Activated naive CD4-positive, alpha-beta T cell treated with Interleukin-2 at 50 U/mL for 16 hours (primary cell): ENCODE measurements at regions not wholly inside any gene's neighbourhood (a gene's known extent, or its start where the extent isn't known, plus 50 kb on each side); places are given as distances from the start of the nearest gene placed in this dataset.
"Not testable (repeated sequence)": the region's sequence is repeated elsewhere in the genome, so short reads cannot be mapped to it uniquely, and the experiment has no call there.

Experiments
- DNase-seq: peaks from one replicate; pipeline ENCODE4 v3.0.0-alpha.2; 2020

DNA sequence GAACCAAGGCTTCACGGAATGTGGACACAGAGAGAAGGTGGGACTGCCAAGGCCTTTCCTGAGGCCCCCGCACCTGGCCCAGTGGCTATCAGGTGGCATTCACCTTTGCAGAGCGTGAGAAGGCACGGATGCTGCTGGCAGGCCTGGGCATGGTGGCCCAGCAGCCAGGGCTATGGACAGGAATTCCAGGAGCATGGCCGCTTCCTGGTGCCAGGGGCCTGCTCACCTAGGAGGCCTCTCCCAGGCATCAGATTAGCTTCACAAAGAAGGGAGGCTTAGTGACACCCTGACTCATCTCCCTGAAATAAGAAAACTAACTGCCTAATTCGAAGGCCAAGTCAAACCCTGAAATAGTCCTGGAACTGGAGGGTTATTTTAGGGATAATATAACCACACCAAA is 155.8 kb downstream of the TEX29 start:
- DNase-seq: no peak

DNA sequence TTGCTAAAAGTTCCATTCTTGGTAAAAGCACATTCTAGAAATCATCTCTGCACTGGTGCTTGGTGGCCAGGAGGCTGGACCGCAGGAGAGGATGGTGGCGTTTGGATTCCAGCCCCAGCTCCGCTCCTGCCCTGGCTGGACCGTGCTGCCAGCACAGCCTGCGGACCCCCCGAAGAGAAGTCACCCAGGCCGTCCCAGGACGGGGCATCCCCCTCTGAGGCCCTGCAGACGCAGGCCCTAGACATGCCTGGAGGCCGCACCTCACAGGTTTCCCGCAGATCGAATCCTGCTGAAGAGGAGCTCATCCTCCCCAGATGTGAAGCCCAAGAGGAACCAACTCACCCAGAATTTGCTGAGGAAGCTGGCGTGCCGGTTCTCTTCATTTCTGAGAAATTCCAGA is 159.0 kb downstream of the TEX29 start:
- DNase-seq: no peak

DNA sequence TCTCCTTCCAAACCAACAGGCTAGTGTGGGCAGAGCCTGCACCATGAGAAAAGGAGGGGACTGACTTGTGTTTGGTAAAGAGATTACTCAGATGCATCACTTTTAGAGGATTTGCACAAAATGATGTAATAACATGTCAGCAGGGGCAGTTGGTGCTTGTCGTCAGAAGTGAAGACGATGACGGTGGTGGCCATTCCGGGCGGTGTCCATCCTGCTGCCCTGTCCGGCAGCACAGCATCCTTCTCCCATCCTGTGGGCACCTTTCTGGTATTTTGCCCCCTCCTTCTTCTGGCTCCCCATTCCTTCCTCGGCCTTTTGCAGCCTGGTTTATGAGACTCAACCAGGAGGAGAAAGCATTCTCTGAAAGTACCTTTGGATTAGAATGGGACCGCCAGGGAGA is 160.1 kb downstream of the TEX29 start:
- no peak for DNase-seq

DNA sequence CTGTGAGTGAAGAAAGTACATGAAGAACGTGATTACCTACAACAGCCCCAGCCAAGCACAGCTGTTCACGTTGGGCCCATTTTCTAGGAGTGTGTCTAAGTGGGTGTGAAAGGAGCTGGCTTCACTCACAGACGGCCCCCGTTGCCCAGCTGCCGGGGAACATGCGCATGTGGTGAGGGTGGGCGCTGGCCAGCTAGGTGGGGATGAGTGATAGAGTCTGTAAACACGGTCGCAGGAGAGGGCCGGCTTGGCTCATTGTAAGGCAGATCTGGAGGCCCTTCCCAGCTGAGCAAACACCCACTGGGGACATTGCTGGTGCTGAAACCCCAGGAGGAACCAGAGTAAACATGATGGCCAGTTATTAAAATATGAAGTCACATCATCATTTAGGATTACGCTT is 160.5 kb downstream of the TEX29 start:
- DNase-seq: no peak

DNA sequence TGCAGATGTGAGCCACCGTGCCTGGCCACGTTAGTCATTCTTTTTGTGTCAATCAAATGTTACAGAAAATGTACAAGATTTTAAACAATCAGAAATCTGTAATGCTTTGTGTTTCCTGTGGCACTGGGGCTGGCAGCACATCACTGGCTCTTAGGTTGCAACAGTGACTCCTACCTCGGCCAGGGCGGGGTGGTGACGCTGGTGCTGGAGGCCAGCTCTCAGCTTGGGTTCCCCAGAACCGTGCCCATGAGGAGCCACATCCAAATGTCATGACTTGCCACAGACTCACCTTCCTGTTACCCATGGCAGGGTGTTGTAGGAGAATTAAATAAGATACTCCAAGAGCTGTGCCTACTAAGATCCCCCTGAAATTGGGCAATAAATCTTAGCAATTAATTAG is 161.7 kb downstream of the TEX29 start:
- DNase-seq: no peak

DNA sequence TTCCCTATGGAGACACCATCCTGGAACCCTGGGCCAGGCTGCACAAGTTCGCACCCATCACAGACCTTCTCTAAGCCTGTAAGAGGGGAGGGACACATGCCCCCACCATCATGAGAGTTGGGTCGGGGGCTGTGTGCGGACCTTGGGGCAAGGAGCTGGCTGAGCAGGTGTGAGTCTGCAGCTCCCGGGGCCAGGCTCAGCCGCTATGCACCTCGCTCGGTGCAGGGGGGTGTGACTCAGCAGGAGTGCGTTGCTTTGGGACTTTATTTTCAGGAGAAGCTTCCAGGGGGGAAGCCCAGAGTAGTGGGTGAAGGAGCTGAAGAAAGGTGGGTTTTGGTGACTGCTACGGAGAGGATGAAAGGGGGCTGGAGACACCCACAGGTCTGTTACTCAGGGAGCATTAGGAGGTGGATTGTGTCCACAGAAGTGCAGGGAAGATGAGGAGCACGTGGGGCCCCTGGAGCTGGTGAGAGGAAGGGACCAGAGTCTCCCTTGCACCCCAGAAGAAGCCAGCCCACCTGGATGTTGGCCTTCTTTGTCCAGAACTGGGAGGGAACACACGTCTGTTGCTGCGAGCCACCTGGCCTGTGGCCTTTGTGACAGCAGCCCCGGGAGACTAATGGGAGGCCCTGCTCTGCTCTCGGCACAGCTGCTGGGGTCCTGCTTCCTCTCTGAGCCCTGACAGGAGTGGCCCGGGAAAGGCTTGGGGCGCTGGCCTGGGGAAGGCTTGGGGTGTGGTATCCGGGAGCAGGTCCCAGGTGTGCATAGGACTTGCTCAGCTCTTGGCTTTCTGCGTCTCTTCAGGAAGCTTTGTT is 162.6 kb downstream of the TEX29 start:
- DNase-seq: no peak

DNA sequence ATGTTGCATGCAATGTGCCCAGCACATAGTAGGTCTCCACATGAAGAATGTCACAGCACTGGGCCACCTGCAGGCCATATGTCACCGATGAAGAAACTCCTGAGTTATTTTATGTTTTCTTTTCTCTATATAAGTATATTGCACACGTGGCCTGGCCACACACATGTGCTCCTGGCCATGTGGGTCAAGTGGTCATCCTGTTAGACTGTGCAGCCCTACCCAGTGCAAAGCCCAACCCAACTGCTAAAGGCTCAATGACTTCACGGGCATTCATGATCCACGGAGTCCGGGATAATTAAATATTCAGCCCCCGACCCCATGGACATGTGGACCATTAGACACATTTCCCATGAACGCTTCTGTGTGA is 163.2 kb downstream of the TEX29 start:
- no peak for DNase-seq

DNA sequence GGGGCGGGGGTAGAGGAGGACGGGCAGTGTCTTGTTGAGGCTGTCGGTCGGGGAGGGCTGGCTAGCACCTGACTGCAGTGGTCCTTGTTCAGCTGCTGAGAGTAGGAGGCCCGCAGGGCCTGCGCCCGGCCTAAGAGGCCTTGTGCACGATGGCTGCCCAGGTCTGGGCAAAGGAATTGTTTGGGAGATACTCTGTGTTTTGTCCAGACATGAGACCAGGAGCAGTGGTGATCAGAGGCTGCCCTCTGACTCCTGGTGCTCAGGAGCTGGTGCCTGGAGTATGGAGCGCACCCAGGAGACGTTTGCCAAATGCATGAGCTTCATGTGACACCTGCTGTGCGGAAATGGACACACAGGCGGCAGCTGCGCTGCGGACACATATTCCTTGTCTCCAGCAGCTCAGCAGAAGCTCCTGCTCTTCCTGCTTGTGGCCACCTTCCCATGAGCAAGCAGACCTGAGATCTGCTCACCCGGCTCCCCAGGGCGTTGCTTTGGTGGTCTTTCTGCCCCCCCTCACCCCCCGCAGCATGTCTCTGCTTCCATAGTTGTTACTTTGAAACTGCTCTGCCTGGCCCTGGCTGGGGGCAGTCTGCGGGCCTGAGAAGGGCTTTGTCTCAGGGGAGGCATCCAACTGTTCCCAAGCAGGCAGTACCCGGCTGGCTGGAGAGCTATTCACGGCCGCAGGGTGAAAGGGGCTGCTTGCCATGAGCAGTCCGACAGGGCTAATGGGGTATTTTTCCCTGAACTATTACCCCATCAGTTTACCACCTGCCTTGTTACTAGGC is 163.9 kb downstream of the TEX29 start:
- DNase-seq: no peak

DNA sequence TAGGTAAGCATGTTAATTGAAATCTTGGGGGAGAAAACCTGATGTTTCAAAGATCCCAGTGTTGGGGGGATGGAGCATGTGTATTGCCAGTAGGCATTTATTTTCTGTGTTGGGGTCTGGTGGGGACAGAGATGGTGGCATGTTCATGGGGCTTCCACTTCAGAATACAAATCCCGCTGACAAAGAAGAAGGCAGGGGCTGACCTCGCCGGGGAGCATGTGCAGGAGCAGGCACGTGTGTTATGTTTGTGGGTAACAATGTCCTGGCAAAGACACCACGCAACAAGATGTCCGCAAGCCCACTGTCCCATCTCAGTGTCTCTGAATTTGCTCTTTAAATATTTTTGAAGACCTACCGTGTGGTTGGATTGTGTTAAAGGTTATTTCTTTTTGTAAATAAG is 164.5 kb downstream of the TEX29 start:
- no peak for DNase-seq

DNA sequence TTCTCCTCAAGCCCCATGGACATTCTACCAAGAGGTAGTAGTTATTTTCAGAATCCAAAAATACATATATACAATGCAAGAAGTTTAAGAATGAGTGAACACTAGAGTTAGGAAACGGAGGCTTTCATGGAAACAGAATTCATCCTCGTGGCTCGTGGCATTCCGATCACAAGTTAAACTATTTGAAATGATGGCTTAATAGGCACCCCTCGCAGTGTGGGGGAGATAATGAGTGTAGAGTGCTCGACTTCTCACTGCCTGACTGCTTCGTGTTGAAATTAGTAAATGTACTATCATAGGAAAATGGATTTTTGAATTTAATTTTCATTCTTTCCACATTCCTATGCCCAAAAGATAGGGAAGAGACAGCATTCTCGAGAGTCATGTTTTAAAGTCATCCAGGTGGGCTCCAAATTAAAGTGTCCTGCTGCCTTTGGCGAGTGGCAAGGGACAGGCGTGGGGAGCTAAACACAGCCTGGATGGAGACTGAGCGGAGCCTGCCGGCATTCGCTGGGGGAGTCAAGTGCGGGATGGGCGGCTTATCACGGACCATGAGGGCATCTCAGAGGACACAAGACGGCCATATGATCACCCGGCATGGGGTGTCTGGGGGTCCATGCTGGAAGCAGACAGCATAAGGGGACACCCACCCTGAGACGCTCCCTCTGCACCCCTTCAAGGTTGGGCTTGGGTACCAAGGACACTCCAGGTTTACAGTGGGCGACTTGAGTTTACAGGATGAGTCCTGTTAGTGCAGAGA is 165.2 kb downstream of the TEX29 start:
- no peak for DNase-seq

DNA sequence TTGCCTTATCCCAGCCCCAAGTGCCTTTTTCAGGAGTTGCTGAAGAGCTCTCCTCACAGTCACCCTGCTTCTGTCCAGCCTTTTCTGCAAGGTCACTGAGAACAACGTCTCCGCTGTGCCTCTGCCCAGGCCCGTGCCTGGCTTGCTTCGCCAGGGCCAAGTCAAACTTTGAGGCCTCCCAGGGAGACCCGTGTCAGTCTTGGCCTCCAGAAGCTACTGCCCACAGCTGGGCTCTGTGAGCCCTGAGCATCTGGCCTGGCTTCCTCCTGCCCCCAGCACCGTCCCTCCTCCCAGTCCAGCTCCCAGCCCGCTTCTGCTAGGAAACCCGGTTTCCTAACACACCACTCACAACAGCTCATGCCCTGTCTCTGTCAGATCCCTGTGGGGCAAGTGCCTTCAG is 165.9 kb downstream of the TEX29 start:
- DNase-seq: no peak

DNA sequence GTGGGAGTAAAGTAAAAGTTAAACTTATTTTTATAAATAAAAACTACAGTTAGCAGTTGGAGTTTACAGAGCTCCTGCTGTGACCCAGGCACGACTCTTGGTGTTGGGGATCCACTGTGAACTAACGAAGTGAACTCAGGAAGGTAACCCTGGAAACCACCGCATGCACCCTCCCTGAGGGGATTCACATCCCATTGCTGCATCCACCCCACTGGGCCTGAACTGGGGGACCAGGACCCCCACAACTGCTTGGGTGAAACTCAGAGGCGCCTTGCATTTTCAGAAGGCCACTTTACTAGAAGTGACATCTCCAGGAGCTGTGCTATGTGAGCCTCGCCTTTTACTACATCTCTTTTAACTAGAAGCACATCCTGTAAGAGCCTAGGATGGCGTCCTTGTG is 166.4 kb downstream of the TEX29 start:
- no peak for DNase-seq

DNA sequence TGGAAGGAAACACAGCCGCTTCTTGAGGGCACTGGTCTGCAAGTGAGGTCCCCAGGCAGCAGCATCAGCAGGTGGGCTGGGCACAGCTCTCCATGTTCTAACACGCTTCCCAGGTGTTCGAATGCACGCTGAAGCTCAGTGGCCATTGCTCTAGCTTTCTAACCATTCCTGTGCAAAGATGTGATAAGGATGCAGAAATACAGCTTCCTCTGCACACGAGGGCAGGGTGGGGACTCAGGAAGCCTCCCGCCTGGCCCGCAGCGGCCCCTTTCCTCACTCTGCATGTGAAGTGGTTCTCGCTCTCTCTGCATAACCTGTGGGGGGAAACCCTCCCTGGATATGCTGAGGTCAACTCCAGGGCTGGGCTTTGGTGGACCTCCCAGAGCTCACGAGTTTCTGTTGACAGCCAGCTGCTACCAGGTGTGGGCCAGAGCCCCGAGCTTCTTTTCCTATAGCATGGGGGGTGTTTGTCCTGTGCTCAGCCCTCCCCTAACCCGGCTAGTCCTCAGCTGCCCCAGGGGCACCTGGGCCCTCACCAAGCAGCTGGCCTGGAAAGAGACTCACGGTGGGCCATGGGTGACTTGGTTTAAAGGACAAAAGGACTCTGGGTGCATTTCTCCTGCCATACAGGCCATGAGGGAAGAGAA is 168.2 kb downstream of the TEX29 start:
- DNase-seq: no peak

DNA sequence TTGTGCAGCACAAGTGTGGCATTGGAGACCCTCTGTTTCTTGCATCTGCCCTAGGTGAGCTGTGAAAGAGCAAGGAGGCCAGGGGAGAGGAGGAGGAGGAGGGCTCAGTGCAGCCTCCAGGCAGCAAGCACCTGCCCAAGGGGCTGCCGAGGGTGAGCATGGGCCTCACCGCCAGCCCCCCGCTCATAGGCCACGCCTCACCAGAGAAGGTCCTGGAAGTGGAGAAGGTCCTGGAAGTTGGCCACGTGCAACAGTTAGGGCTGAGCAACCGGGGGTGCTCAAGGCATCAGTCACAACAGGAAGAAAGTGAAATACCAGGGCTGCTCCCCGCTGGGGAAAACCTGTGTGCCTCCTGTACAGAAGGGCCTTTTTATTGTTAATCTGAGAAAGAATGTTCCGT is 168.9 kb downstream of the TEX29 start:
- no peak for DNase-seq

DNA sequence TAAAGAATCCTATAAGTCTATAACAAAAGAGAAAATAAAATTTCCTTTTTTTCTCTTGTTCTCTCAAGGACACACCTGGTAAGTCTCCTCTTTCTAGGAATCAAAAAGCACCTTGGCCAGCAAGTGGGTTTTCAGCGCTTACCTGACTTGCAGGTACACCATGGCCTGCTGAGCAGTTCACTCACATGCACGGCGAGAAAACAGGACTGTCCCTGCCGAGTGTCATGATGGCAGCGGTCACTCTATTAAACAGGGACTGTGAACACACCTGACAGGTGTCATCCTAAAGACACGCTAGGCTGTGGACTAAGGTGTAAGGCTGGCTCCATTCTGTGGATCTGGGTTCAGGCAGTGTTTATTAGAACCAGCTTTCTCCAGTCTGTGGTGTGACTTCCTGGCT is 170.2 kb downstream of the TEX29 start:
- DNase-seq: no peak

DNA sequence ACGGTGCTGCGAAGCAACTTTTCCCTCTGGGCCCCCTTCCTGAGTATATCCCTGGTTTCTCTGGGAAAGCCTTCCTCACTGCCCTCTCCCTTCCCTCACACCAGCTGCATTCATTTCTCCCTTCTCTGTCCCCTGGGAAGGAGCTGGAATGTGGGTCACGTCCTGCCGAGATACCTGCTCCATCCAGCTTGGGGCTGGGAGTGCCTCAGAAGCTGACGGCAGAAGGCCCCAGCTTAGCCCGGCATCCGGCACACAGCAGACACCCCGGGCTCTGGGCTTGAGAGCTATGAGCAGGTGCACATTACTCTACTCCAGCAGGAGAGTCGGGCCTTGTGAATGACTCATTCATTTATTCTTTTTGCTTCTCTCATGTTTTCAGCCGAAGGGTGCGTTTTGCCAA is 170.6 kb downstream of the TEX29 start:
- no peak for DNase-seq

DNA sequence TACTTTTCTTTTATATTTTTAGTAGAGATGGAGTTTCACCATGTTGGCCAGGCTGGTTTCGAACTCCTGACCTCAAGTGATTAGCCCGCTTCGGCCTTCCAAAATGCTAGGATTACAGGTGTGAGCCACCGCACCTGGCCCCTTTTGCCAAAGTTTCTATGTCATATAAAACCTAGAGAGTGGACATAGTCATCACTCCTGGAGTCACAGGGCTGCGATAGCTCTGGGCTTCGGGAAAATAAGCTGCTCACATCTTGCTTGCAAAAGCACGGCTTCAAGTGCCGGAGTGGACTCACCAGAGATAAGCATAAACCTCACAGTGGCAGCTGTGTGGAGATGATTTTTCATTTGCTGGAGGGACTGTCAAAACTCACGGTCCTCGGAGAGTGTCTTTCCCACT is 171.2 kb downstream of the TEX29 start:
- DNase-seq: no peak

DNA sequence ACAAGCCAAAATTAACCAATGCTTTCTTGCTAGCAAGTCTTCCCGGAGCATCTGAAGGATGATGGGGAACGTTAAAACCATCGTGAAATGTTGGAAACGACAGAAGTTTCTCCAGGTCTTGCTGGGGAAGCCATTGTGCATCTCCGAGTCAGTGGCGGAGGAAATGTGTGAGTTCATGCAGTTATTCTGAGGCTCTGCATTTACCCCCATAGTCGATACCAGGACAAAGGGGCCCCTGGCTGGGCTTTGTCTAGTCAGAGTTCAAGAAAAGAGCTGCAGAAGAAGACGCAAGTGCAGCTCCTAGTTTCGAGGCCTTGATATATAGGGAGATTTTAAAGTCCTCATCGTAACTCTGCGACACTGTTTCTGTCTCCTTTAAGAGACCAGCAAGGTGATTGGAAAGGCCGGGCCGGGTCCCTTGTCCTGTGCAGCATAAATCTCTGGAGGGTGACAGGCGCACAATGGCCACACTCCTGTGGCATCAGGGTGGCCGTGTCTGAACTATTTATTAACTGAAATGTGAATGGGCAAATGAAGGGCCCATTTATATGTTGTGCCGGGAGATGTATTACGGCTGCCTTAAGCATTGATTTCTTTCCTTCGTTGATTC is 172.0 kb downstream of the TEX29 start:
- no peak for DNase-seq

DNA sequence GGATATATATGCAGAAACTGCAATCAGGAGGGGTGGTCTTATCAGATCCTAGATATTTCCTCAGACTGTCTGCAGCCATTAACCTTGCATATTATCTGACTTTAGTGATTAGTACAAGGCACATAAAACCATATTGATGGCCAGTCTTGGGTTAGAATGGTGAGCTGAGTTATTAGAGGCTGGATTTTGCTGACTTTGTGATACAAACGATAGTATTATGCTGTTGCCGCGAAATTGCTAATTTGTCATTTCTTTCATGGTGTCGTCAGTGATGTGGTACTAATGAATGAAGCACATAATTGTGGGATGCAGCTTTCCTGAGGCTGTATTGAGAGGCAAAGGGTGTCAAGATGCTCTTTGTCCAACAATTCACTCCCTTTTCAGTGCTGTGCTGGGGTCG is 172.5 kb downstream of the TEX29 start:
- no peak for DNase-seq

DNA sequence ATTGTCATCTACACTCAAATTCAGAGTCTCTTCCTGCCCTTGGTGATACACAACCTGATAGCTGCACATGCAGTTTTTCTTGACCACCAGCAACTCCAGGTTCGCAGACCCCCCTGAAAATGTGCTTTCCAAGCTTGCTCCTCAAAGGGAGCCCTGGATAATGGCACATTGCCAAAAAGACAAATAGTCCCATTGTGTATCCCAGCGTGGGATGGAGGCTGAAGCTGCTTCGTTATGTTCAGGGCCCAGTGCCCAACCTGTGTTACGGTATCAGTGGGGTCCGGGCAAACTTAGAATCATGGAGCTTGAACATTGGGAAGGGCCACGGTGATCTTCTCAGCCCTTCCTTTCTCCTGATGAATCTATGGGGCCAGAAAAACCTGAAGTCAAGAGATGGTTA is 173.0 kb downstream of the TEX29 start:
- DNase-seq: no peak

DNA sequence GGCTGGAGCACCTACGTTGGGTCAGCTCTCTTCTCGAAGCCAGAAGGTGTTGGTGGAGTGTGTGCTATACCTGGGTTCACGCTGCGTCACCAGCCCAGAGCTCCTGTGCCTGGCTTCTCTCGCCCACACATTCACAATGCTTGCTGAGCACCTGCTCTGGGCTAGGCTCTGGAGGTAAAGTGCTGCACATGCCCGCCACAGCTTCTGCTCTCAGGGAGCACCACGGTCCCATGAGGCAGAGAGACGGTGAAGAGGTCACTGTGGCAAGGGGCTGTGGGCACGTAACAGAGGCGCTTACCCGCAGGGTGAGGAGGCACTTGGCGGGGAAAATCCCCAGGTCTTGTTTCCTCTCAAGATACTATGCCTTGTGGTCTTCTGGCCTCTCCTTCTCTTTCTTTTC is 174.2 kb downstream of the TEX29 start:
- no peak for DNase-seq

DNA sequence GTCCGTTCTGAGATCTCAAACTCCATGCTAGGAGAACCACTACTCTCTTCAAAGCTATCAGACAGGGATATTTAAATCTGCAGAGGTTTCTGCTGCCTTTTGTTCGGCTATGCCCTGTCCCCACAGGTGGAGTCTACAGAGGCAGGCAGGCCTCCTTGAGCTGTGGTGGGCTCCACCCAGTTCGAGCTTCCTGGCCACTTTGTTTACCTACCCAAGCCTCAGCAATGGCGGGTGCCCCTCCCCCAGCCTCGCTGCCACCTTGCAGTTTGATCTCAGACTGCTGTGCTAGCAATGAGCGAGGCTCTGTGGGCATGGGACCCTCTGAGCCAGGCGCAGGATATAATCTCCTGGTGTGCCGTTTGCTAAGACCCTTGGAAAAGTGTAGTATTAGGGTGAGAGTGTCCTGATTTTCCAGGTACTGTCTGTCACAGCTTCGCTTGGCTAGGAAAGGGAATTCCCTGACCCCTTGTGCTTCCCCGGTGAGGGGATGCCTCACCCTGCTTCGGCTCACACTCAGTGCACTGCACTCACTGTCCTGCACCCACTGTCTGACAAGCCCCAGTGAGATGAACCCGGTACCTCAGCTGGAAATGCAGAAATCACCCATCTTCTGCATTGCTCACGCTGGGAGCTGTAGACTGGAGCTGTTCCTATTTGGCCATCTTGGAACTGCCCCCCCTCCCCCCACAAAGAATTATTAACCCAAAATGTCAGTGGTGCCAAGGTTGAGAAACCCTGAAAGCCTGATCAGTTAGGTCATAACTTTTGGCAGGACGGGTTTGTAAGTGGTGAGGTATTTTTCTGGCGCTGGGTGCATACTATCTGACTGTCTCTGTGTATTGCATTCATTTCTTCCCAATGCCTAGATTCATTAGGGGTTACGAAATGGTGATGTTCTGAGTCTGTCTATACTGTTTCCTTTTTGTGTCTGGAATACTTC is 181.4 kb downstream of the TEX29 start:
- DNase-seq: not testable (repeated sequence)
